Trophoblast cell (in vitro differentiated cells and primary cell): ENCODE measurements at regions not wholly inside any gene's neighbourhood (a gene's known extent, or its start where the extent isn't known, plus 50 kb on each side); places are given as distances from the start of the nearest gene placed in this dataset.

Source experiments
- DNase-seq, 2 donors: peaks; one replicate each; pipeline ENCODE4 v3.0.0-alpha.2; 2016
- H2AFZ ChIP-seq: 2 replicates; pipeline ENCODE4 v1.6.1; 2013; ENCODE audit warnings: low read length, moderate library complexity, mild to moderate bottlenecking; ENCODE audit not compliant: insufficient read depth, poor library complexity
- H2AK5ac ChIP-seq: 2 replicates; pipeline ENCODE4 v1.6.1; 2013; ENCODE audit warnings: mild to moderate bottlenecking, low read length
- H2BK120ac ChIP-seq: 2 replicates; pipeline ENCODE4 v1.6.1; 2013; ENCODE audit warnings: low read length, mild to moderate bottlenecking, moderate library complexity; ENCODE audit not compliant: insufficient read depth, poor library complexity
- H2BK12ac ChIP-seq: 2 replicates; pipeline ENCODE4 v1.6.1; 2013; ENCODE audit warnings: mild to moderate bottlenecking, low read length, moderate library complexity
- H2BK5ac ChIP-seq: 2 replicates; pipeline ENCODE4 v1.6.1; 2013; ENCODE audit warnings: low read length, low read depth, moderate library complexity, mild to moderate bottlenecking; ENCODE audit not compliant: poor library complexity
- H3K14ac ChIP-seq: 2 replicates; pipeline ENCODE4 v1.6.1; 2013; ENCODE audit warnings: mild to moderate bottlenecking, low read length
- H3K18ac ChIP-seq: 2 replicates; pipeline ENCODE4 v1.6.1; 2013; ENCODE audit warnings: mild to moderate bottlenecking, low read length
- H3K23ac ChIP-seq: 2 replicates; pipeline ENCODE4 v1.6.1; 2013; ENCODE audit warnings: low read length
- H3K27ac ChIP-seq: 2 replicates; pipeline ENCODE4 v1.5.1; 2013; ENCODE audit warnings: low read depth, mild to moderate bottlenecking, inconsistent platforms, low read length, moderate library complexity
- H3K27me3 ChIP-seq: 2 replicates; pipeline ENCODE4 v1.6.1; 2013; ENCODE audit warnings: inconsistent platforms, mild to moderate bottlenecking, low read length, moderate library complexity; ENCODE audit not compliant: insufficient read depth
- H3K36me3 ChIP-seq, 2 experiments: 1 replicate in 1 of 2; 2 replicates in 1 of 2; pipeline ENCODE4 v1.6.1; 2013; ENCODE audit warnings: low read length in 2 of 2, mild to moderate bottlenecking in 2 of 2, moderate library complexity in 1 of 2; ENCODE audit not compliant: insufficient read depth in 2 of 2, control insufficient read depth in 1 of 2
- H3K4ac ChIP-seq: 2 replicates; pipeline ENCODE4 v1.6.1; 2013; ENCODE audit warnings: low read depth, mild to moderate bottlenecking, low read length, moderate library complexity
- H3K4me1 ChIP-seq, 2 experiments: 1 replicate in 1 of 2; 2 replicates in 1 of 2; pipeline ENCODE4 v1.6.1; 2013; ENCODE audit warnings: low read length in 2 of 2, mild to moderate bottlenecking in 2 of 2, moderate library complexity in 1 of 2; ENCODE audit not compliant: insufficient read depth in 2 of 2, control insufficient read depth in 1 of 2
- H3K4me2 ChIP-seq: 2 replicates; pipeline ENCODE4 v1.6.1; 2013; ENCODE audit warnings: inconsistent platforms, mild to moderate bottlenecking, low read length, moderate library complexity
- H3K4me3 ChIP-seq: 2 replicates; pipeline ENCODE4 v1.5.1; 2013; ENCODE audit warnings: mild to moderate bottlenecking, low read depth, low read length, inconsistent platforms
- H3K79me1 ChIP-seq: one replicate; pipeline ENCODE4 v1.6.1; 2013; ENCODE audit warnings: low read length
- H3K79me2 ChIP-seq: 2 replicates; pipeline ENCODE4 v1.6.1; 2013; ENCODE audit warnings: low read length, mild to moderate bottlenecking; ENCODE audit not compliant: control insufficient read depth, insufficient read depth, poor library complexity
- H3K9ac ChIP-seq: 2 replicates; pipeline ENCODE4 v1.6.1; 2013; ENCODE audit warnings: mild to moderate bottlenecking, low read length
- H3K9me3 ChIP-seq: 2 replicates; pipeline ENCODE4 v1.6.1; 2013; ENCODE audit warnings: low read depth, mild to moderate bottlenecking, control low read depth, inconsistent platforms, low read length; ENCODE audit not compliant: insufficient read depth
- H4K12ac ChIP-seq: 2 replicates; pipeline ENCODE4 v1.6.1; 2013; ENCODE audit warnings: low read depth, mild to moderate bottlenecking, low read length, moderate library complexity
- H4K8ac ChIP-seq: 2 replicates; pipeline ENCODE4 v1.6.1; 2013; ENCODE audit warnings: low read depth, mild to moderate bottlenecking, low read length, moderate library complexity
- H4K91ac ChIP-seq: one replicate; pipeline ENCODE4 v1.6.1; 2013; ENCODE audit warnings: low read depth, mild to moderate bottlenecking, low read length, moderate library complexity
- WGBS: extraction: QIAGEN DNeasy Blood & Tissue Kit; methylation state at CpG from one replicate; pipeline ENCODE4 v1.1.7; 2013; ENCODE audit warnings: missing lambda C conversion rate; ENCODE audit not compliant: insufficient read length, insufficient coverage; ENCODE audit errors: extremely low coverage; 5-methylcytosine and 5-hydroxymethylcytosine counted together

DNA sequence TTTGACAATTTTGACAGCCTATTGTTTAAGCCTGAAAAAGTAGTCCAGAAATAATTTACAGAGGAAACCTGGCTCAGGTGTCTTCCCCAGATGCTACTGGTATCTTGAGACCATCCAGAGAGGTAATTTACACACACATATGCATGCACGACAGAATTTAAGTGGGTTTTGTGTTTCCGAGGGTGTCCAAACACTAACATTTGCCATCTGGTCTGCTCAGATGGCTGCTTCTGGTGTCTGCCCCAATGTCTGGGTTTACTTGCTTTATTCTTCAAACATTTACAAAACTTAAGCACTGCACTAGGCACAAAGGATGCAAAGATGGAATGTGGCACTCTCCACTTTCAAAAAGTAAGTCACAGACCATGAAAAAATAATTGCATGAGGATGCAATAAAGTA is 226.6 kb upstream of the EGLN3 start:
- Histone ChIP-seq H2AFZ (no peak overlapping the region), H3K18ac (no peak overlapping the region), H3K36me3 (no peaks in the 10 kb centered on the region), H3K27ac (no peak overlapping the region), H2BK5ac (no peak overlapping the region), H3K9me3 (no peaks in the 10 kb centered on the region), H3K27me3 (no peaks in the 10 kb centered on the region), H2BK12ac (no peak overlapping the region), H3K23ac (no peak overlapping the region), H2BK120ac (no peak overlapping the region), H4K12ac (no peak overlapping the region), H3K79me2 (no peaks in the 10 kb centered on the region), H2AK5ac (no peak overlapping the region), H3K4me1 (peaks cover 2 to 10% of the 10 kb centered on the region in 2 experiments), H4K8ac (no peak overlapping the region), H3K79me1 (no peaks in the 10 kb centered on the region), H3K4me3 (no peak overlapping the region), H3K9ac (no peak overlapping the region), H3K4me2 (no peak overlapping the region), H3K14ac (no peak overlapping the region), H4K91ac (no peak overlapping the region), H3K4ac (no peak overlapping the region)
- no peak for DNase-seq
- no CpG with 5 or more reads among the region's 2 CpGs for WGBS

DNA sequence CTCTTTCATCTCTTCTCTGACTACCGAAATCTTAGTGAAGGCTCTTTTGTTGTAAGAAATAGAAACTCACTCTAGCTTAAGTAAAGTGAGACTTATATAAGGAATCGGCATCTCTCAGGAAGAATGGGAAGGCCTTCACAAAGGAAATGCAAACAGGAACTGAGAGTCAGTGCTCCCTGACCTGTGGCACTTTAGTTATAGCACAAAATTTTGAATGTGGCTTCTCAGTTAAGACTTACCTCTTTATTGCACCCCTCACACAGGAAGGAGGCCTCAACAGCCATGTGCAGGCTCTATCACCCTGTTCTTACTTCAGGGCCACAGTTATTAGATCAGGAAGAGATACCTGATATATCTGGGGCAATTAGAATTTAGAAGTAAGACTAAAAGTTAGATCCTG is 224.7 kb upstream of the EGLN3 start:
- Histone ChIP-seq H3K9ac (no peak overlapping the region), H3K27me3 (no peaks in the 10 kb centered on the region), H3K79me2 (no peaks in the 10 kb centered on the region), H2AK5ac (no peak overlapping the region), H2BK12ac (no peak overlapping the region), H2BK120ac (no peak overlapping the region), H3K4me1 (peaks cover 2 to 5% of the 10 kb centered on the region in 2 experiments), H3K4me3 (no peak overlapping the region), H3K4ac (no peak overlapping the region), H4K91ac (no peak overlapping the region), H3K36me3 (no peaks in the 10 kb centered on the region), H3K23ac (no peak overlapping the region), H4K12ac (no peak overlapping the region), H4K8ac (no peak overlapping the region), H3K79me1 (no peaks in the 10 kb centered on the region), H3K18ac (no peak overlapping the region), H2AFZ (no peak overlapping the region), H3K9me3 (no peaks in the 10 kb centered on the region), H3K4me2 (no peak overlapping the region), H3K14ac (no peak overlapping the region), H2BK5ac (no peak overlapping the region), H3K27ac (no peak overlapping the region)
- no peak for DNase-seq
- no CpG with 5 or more reads among the region's 2 CpGs for WGBS

DNA sequence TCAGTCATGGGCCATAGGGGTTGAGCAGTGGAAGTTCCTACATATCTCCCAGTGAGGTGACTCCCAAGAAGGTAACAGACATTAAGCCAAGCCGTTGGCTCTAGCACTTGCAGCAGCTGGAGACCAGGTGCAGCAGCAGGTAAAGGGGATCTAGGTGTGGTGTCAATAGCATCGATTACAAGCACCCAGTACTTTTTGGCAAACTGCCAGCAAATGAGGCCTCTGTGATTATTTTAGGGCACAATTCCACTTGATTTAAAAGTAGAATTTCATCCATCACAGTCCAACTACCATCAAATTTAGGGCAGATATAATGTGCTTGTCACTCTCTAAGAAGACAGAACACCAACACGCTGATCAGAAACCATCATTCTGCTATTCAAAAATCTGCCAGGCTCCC is 224.1 kb upstream of the EGLN3 start:
- Histone ChIP-seq H3K27me3 (no peaks in the 10 kb centered on the region), H3K79me2 (no peaks in the 10 kb centered on the region), H3K14ac (no peak overlapping the region), H2AK5ac (no peak overlapping the region), H3K23ac (no peak overlapping the region), H2BK5ac (no peak overlapping the region), H4K91ac (no peak overlapping the region), H3K79me1 (no peaks in the 10 kb centered on the region), H3K4me1 (peaks cover 0 to 5% of the 10 kb centered on the region in 2 experiments), H3K4ac (no peak overlapping the region), H3K36me3 (no peaks in the 10 kb centered on the region), H3K18ac (no peak overlapping the region), H2BK12ac (no peak overlapping the region), H3K4me3 (no peak overlapping the region), H3K9me3 (no peaks in the 10 kb centered on the region), H2AFZ (no peak overlapping the region), H2BK120ac (no peak overlapping the region), H3K9ac (no peak overlapping the region), H4K8ac (no peak overlapping the region), H3K4me2 (no peak overlapping the region), H4K12ac (no peak overlapping the region), H3K27ac (no peak overlapping the region)
- no CpG with 5 or more reads among the region's 3 CpGs for WGBS
- DNase-seq, result no peak

DNA sequence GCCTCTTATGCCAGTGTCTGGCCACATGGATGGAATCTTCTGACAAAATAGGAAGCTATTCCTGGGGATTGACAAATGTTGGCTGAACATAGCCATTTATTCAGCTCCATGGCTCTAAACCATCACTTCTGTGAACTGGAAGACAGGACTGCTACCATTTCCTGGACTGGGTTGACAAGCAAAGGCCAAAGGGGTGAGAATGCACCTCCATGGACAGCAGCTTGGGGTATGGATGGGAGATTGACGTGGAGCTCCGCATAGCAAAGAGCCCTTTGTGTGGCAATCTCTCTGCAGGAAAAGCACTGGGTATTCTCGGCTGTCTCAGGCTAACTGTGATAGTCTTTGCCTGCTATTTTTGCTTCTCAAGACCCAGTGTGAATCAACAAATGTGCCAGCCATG is 223.0 kb upstream of the EGLN3 start:
- Histone ChIP-seq H3K23ac (no peak overlapping the region), H3K4me2 (no peak overlapping the region), H3K27me3 (no peaks in the 10 kb centered on the region), H3K9ac (no peak overlapping the region), H3K4me3 (no peak overlapping the region), H3K79me1 (no peaks in the 10 kb centered on the region), H3K18ac (no peak overlapping the region), H4K12ac (no peak overlapping the region), H4K91ac (no peak overlapping the region), H3K14ac (no peak overlapping the region), H2AK5ac (no peak overlapping the region), H2BK120ac (no peak overlapping the region), H2AFZ (no peak overlapping the region), H4K8ac (no peak overlapping the region), H2BK5ac (no peak overlapping the region), H3K4ac (no peak overlapping the region), H3K36me3 (no peaks in the 10 kb centered on the region), H3K4me1 (peaks cover 0 to 5% of the 10 kb centered on the region in 2 experiments), H3K79me2 (no peaks in the 10 kb centered on the region), H3K9me3 (no peaks in the 10 kb centered on the region), H3K27ac (no peak overlapping the region), H2BK12ac (no peak overlapping the region)
- no CpG with 5 or more reads among the region's 3 CpGs for WGBS
- DNase-seq, result no peak
